ENCODE measurements at regions not wholly inside any gene's neighbourhood (a gene's known extent, or its start where the extent isn't known, plus 50 kb on each side); places are given as distances from the start of the nearest gene placed in this dataset.

DNA sequence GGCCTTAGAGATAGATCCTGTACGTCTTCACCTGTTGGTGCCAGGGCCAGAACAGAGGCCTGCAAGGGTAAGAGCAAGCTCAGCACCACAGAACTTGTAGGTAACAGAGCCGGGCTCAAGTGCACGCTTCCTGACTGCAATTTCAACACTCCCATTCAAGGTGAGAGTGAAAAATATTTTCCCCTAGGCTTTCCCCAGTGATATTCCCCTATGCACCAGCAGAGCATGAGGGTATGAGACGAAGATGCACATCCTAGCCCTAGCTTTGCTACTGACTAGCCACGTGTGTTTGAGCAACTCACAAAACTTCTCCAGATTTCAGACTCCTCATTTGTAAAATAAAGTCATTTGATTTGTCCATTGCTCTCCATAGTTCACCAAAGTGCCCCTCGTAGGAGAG, 411.6 kb downstream of the ZNF521 start:
- TF ChIP-seq CTCF (IDR thresholded peaks at IDR 0.05) (no peak), POLR2A (IDR thresholded peaks at IDR 0.05) (no peak)

Data from testis (tissue), 2 donors.